CD14-positive monocyte (primary cell): ENCODE measurements at regions not wholly inside any gene's neighbourhood (a gene's known extent, or its start where the extent isn't known, plus 50 kb on each side); places are given as distances from the start of the nearest gene placed in this dataset.

Experiments used
- DNase-seq, 3 donors: peaks; one replicate each; pipeline ENCODE4 v3.0.0-alpha.2; 2011 to 2022
- H2AFZ ChIP-seq: 2 replicates; pipeline ENCODE4 v1.6.0; 2012; ENCODE audit warnings: mild to moderate bottlenecking, low read depth, low read length, inconsistent platforms; ENCODE audit not compliant: insufficient read depth, poor library complexity, severe bottlenecking
- H3K27ac ChIP-seq, 2 donors: 1 replicate in 1 of 2; 2 replicates in 1 of 2; pipeline ENCODE4 v1.5.1; 2012 to 2013; ENCODE audit warnings: low read length in 2 of 2, control low read depth in 1 of 2, inconsistent platforms in 1 of 2, low read depth in 1 of 2, mild to moderate bottlenecking in 1 of 2
- H3K27me3 ChIP-seq, 2 donors: one replicate each; pipeline versions ENCODE4 v1.6.0 to v1.6.1; 2011 to 2013; ENCODE audit warnings: low read length in 2 of 2; ENCODE audit not compliant: control insufficient read depth in 2 of 2, insufficient read depth in 2 of 2
- H3K36me3 ChIP-seq, 2 donors: replicated peaks in 1 of 2; 1 replicate in 1 of 2; 2 replicates in 1 of 2; pipeline versions ENCODE4 v1.5.1 to v1.6.1; 2012 to 2013; ENCODE audit warnings: low read length in 2 of 2, control low read depth in 1 of 2, inconsistent platforms in 1 of 2, mild to moderate bottlenecking in 1 of 2; ENCODE audit not compliant: insufficient read depth in 2 of 2, control insufficient read depth in 1 of 2
- H3K4me1 ChIP-seq, 2 donors: 1 replicate in 1 of 2; 2 replicates in 1 of 2; pipeline versions ENCODE4 v1.5.1 to v1.6.1; 2012 to 2013; ENCODE audit warnings: low read length in 2 of 2, control low read depth in 1 of 2, inconsistent platforms in 1 of 2, mild to moderate bottlenecking in 1 of 2, moderate library complexity in 1 of 2; ENCODE audit not compliant: insufficient read depth in 2 of 2, control insufficient read depth in 1 of 2
- H3K4me2 ChIP-seq: replicated peaks from 2 replicates; pipeline ENCODE3; 2012; ENCODE audit warnings: low read length, moderate library complexity, mild to moderate bottlenecking; ENCODE audit not compliant: poor library complexity, severe bottlenecking; ENCODE audit errors: extremely low read depth
- H3K4me3 ChIP-seq, 3 experiments: fragments of 200-600 bp in 1 of 3; sonication (generic) in 1 of 3; replicated peaks in 1 of 3; 1 replicate in 2 of 3; 2 replicates in 1 of 3; pipeline ENCODE4 v1.5.1; 2011 to 2013; ENCODE audit warnings: low read length in 3 of 3, mild to moderate bottlenecking in 3 of 3, control low read depth in 2 of 3, low read depth in 2 of 3, inconsistent platforms in 1 of 3, moderate library complexity in 1 of 3
- H3K79me2 ChIP-seq: 2 replicates; pipeline ENCODE4 v1.6.0; 2012; ENCODE audit warnings: mild to moderate bottlenecking, control low read depth, inconsistent platforms, low read length, moderate library complexity; ENCODE audit not compliant: insufficient read depth
- H3K9ac ChIP-seq: 2 replicates; pipeline ENCODE4 v1.6.0; 2017; ENCODE audit warnings: low read length, mild to moderate bottlenecking; ENCODE audit not compliant: insufficient read depth, poor library complexity, severe bottlenecking
- H3K9me3 ChIP-seq, 2 donors: replicated peaks in 1 of 2; 1 replicate in 1 of 2; 2 replicates in 1 of 2; pipeline versions ENCODE4 v1.5.1 to v1.6.1; 2012 to 2013; ENCODE audit warnings: low read length in 2 of 2, control low read depth in 1 of 2; ENCODE audit not compliant: control insufficient read depth in 1 of 2, insufficient read depth in 1 of 2
- H4K20me1 ChIP-seq: 2 replicates; pipeline ENCODE4 v1.6.0; 2012; ENCODE audit warnings: mild to moderate bottlenecking, low read length, control low read depth, moderate library complexity; ENCODE audit not compliant: insufficient read depth
- H3K27ac Mint-ChIP-seq, 7 donors: one replicate each; pipeline ENCODE4 v1.8.0; 2020; ENCODE audit warnings: mild to moderate bottlenecking in 7 of 7, mixed read lengths in 7 of 7, moderate library complexity in 6 of 7, inconsistent platforms in 2 of 7
- H3K27me3 Mint-ChIP-seq, 3 donors: one replicate each; pipeline ENCODE4 v1.8.0; 2021 to 2022; ENCODE audit warnings: low read depth in 3 of 3, mild to moderate bottlenecking in 3 of 3, mixed read lengths in 3 of 3, moderate library complexity in 3 of 3, inconsistent platforms in 1 of 3
- H3K36me3 Mint-ChIP-seq, 2 donors: one replicate each; pipeline ENCODE4 v1.8.0; 2020; ENCODE audit warnings: mixed read lengths in 2 of 2, inconsistent platforms in 1 of 2, mild to moderate bottlenecking in 1 of 2
- H3K4me1 Mint-ChIP-seq: one replicate; pipeline ENCODE4 v1.8.0; 2020; ENCODE audit warnings: mild to moderate bottlenecking, mixed read lengths
- H3K4me3 Mint-ChIP-seq, 2 donors: one replicate each; pipeline ENCODE4 v1.8.0; 2020; ENCODE audit warnings: mild to moderate bottlenecking in 2 of 2, mixed read lengths in 2 of 2, moderate library complexity in 1 of 2
- H3K9me3 Mint-ChIP-seq, 7 donors: one replicate each; pipeline ENCODE4 v1.8.0; 2020 to 2022; ENCODE audit warnings: mixed read lengths in 7 of 7, mild to moderate bottlenecking in 6 of 7, moderate library complexity in 6 of 7, inconsistent platforms in 2 of 7
- CTCF ChIP-seq: fragments of 200-600 bp; IDR thresholded peaks from one replicate; pipeline ENCODE4 v1.8.0; 2022; ENCODE audit warnings: antibody characterized with exemption, mild to moderate bottlenecking
- WGBS: methylation state at CpG from one replicate; pipeline ENCODE4 v1.1.5; 2013; ENCODE audit warnings: missing lambda C conversion rate; ENCODE audit not compliant: insufficient coverage; 5-methylcytosine and 5-hydroxymethylcytosine counted together
- intact Hi-C, 2 donors: fragments of 100-400 bp; cut with micrococcal nuclease; formaldehyde crosslinking; loops; one replicate each; pipeline versions ENCODE4 v1.15.0 to v1.15.1; 2023

GRCh38 chr5:145385276-145385675 is 449.9 kb downstream of the PRELID2 start:
- no peak for TF ChIP-seq CTCF
- H3K9ac ChIP-seq = no peak overlapping the region
- Mint-ChIP-seq H3K27ac (no peak overlapping the region), H3K27me3 (no peaks in the 10 kb centered on the region), H3K9me3 (peaks cover under 1 to 8% (median 6%) of the 10 kb centered on the region in 7 donors), H3K4me1 (no peaks in the 10 kb centered on the region), H3K36me3 (no peaks in the 10 kb centered on the region), H3K4me3 (no peak overlapping the region)
- H3K79me2 ChIP-seq = no peaks in the 10 kb centered on the region
- no peak overlapping the region for H3K4me3 ChIP-seq
- H4K20me1 ChIP-seq = no peaks in the 10 kb centered on the region
- peaks cover 4 to 17% of the 10 kb centered on the region in 2 donors for H3K9me3 ChIP-seq
- intact Hi-C loops = no loop called here
- no CpG with 5 or more reads among the region's 2 CpGs for WGBS
- no peak overlapping the region for H3K4me2 ChIP-seq
- DNase-seq = no peak
- H3K4me1 ChIP-seq = no peaks in the 10 kb centered on the region
- no peaks in the 10 kb centered on the region for H3K36me3 ChIP-seq
- H2AFZ ChIP-seq = no peak overlapping the region
- H3K27ac ChIP-seq = no peak overlapping the region
- H3K27me3 ChIP-seq = no peaks in the 10 kb centered on the region

GRCh38 chr5:145378226-145378625 is 456.9 kb downstream of the PRELID2 start:
- H3K4me1 ChIP-seq = no peaks in the 10 kb centered on the region
- Mint-ChIP-seq H3K4me1 (no peaks in the 10 kb centered on the region), H3K27me3 (peaks cover 0 to 3% (median 0%) of the 10 kb centered on the region in 3 donors), H3K9me3 (peaks cover 20 to 36% (median 28%) of the 10 kb centered on the region in 7 donors), H3K4me3 (no peak overlapping the region), H3K27ac (no peak overlapping the region), H3K36me3 (no peaks in the 10 kb centered on the region)
- DNase-seq = no peak
- no peak overlapping the region for H3K27ac ChIP-seq
- H4K20me1 ChIP-seq = no peaks in the 10 kb centered on the region
- H3K4me3 ChIP-seq = no peak overlapping the region
- no peaks in the 10 kb centered on the region for H3K36me3 ChIP-seq
- H3K79me2 ChIP-seq = no peaks in the 10 kb centered on the region
- H3K9ac ChIP-seq = no peak overlapping the region
- TF ChIP-seq CTCF = no peak
- H3K4me2 ChIP-seq = no peak overlapping the region
- intact Hi-C loops = no loop called here
- H3K27me3 ChIP-seq = no peaks in the 10 kb centered on the region
- no CpG with 5 or more reads among the region's 1 CpG for WGBS
- H2AFZ ChIP-seq = no peak overlapping the region
- H3K9me3 ChIP-seq = peaks cover 27 to 49% of the 10 kb centered on the region in 2 donors
